NCI-H526 treated with DMSO at 0.1 percent for 48 hours (cell line): ENCODE measurements at regions not wholly inside any gene's neighbourhood (a gene's known extent, or its start where the extent isn't known, plus 50 kb on each side); places are given as distances from the start of the nearest gene placed in this dataset.
A peak's percentile ranks its signal among the peaks of the same experiment; 100 is the strongest.
"Not testable (repeated sequence)": the region's sequence is repeated elsewhere in the genome, so short reads cannot be mapped to it uniquely, and the experiment has no call there.

Source experiments
- DNase-seq: peaks from one replicate; lab custom pipeline; 2025; lab: John Stamatoyannopoulos, UW

GRCh38 chr2:121818546-121818945 is 63.1 kb downstream of the TSN start:
- no peak for DNase-seq

- DNase-seq = no peak
These were observed 64.4 kb downstream of the TSN start for GRCh38 chr2:121819846-121820245.

- no peak for DNase-seq
These were observed 66.2 kb downstream of the TSN start for GRCh38 chr2:121821476-121822158.

- DNase-seq = no peak
These were observed 68.8 kb downstream of the TSN start for GRCh38 chr2:121824264-121824663.

- DNase-seq = peak; percentile 14
These were observed 69.8 kb downstream of the TSN start for GRCh38 chr2:121825003-121825950.

GRCh38 chr2:121826036-121826435 is 70.6 kb downstream of the TSN start:
- no peak for DNase-seq

- no peak for DNase-seq
These were observed 72.9 kb downstream of the TSN start for GRCh38 chr2:121828281-121828731.

- DNase-seq = no peak
These were observed 75.4 kb downstream of the TSN start for GRCh38 chr2:121830809-121831208.

- DNase-seq = no peak
These were observed 76.4 kb downstream of the TSN start for GRCh38 chr2:121831841-121832240.

GRCh38 chr2:121832412-121833357 is 77.2 kb downstream of the TSN start:
- no peak for DNase-seq

GRCh38 chr2:121833358-121833723 is 77.9 kb downstream of the TSN start:
- no peak for DNase-seq

- no peak for DNase-seq
These were observed 81.2 kb downstream of the TSN start for GRCh38 chr2:121836611-121837010.

GRCh38 chr2:121837591-121837990 is 82.1 kb downstream of the TSN start:
- no peak for DNase-seq

- DNase-seq = no peak
These were observed 83.1 kb downstream of the TSN start for GRCh38 chr2:121838551-121838950.

GRCh38 chr2:121839584-121839983 is 84.1 kb downstream of the TSN start:
- no peak for DNase-seq

GRCh38 chr2:121849236-121849635 is 93.8 kb downstream of the TSN start:
- no peak for DNase-seq

- not testable (repeated sequence) for DNase-seq
These were observed 97.7 kb downstream of the TSN start for GRCh38 chr2:121853149-121853548.

GRCh38 chr2:121855510-121855909 is 100.1 kb downstream of the TSN start:
- no peak for DNase-seq

GRCh38 chr2:121856360-121856759 is 100.9 kb downstream of the TSN start:
- no peak for DNase-seq

- DNase-seq = no peak
These were observed 102.9 kb downstream of the TSN start for GRCh38 chr2:121858369-121858768.

GRCh38 chr2:121858847-121859246 is 103.4 kb downstream of the TSN start:
- no peak for DNase-seq
